ENCODE measurements at regions not wholly inside any gene's neighbourhood (a gene's known extent, or its start where the extent isn't known, plus 50 kb on each side); places are given as distances from the start of the nearest gene placed in this dataset.

GRCh38 chr5:4804691-4805360 is 335.3 kb upstream of the ADAMTS16 start:
- Histone ChIP-seq H4K20me1 (ENCODE audit: control insufficient read depth, insufficient read depth, low read length, poor library complexity, severe bottlenecking) (no peaks in the 10 kb centered on the region), H3K9me3 (ENCODE audit: control extremely low read depth in 1 of 3, control insufficient read depth in 2 of 3, insufficient read depth in 1 of 3, low read length in 2 of 3) (peaks cover 0 to 3% (median 0%) of the 10 kb centered on the region in 3 donors), H3K9ac (ENCODE audit: low read length) (no peak overlapping the region), H3K4me3 (ENCODE audit: control extremely low read depth in 1 of 5, extremely low read depth in 1 of 5, insufficient read depth in 1 of 5, low read depth in 2 of 5, low read length in 4 of 5) (no peak overlapping the region), H3K27ac (ENCODE audit: low read length in 2 of 2) (no peak overlapping the region), H2AFZ (ENCODE audit: insufficient read depth, low read depth, low read length, poor library complexity, severe bottlenecking) (no peak overlapping the region), H3K4me1 (ENCODE audit: control insufficient read depth in 2 of 2, insufficient read depth in 2 of 2, low read length in 2 of 2) (no peaks in the 10 kb centered on the region), H3K4me2 (replicated peaks; ENCODE audit: low read depth, low read length, poor library complexity, severe bottlenecking) (no peak overlapping the region), H3K79me2 (ENCODE audit: control insufficient read depth, insufficient read depth, low read length) (no peaks in the 10 kb centered on the region), H3K36me3 (replicated peaks in 1 of 2; ENCODE audit: control extremely low read depth in 1 of 2, control insufficient read depth in 1 of 2, extremely low read depth in 1 of 2, insufficient read depth in 2 of 2, low read length in 1 of 2) (no peaks in the 10 kb centered on the region), H3K27me3 (replicated peaks in 1 of 4; ENCODE audit: control extremely low read depth in 1 of 4, control insufficient read depth in 3 of 4, insufficient read depth in 4 of 4, low read length in 3 of 4) (no peaks in the 10 kb centered on the region)
- POLR2A ChIA-PET = no interaction called here
- DNase-seq (no peak), ATAC-seq (ENCODE audit: low read depth) (no peak)
- CTCF ChIA-PET = interaction anchor here (1.2 kb wide), 1 partner anchor 8 kb away, joined by 3 read pairs; no protein-coding TSS in a partner anchor
- intact Hi-C loops (cut with micrococcal nuclease) = no loop called here
- no peak overlapping the region for H3K4me3 Mint-ChIP-seq
- WGBS (ENCODE audit: insufficient coverage) = 81% methylated on average over 6 of the region's 12 CpGs
- peaks cover 5% of the 10 kb centered on the region for H3K9me3 Mint-ChIP-seq (ENCODE audit: insufficient read depth)
- no peaks in the 10 kb centered on the region for H3K4me1 Mint-ChIP-seq
- H3K27ac Mint-ChIP-seq = no peak overlapping the region
- no peak for TF ChIP-seq EZH2 (IDR thresholded peaks at IDR 0.05; ENCODE audit: borderline replicate concordance, insufficient read depth, low read depth, low read length, poor library complexity, severe bottlenecking)
- no peak for TF ChIP-seq CTCF (IDR thresholded peaks at IDR 0.05)
- no peaks in the 10 kb centered on the region for H3K27me3 Mint-ChIP-seq

- intact Hi-C loops (cut with micrococcal nuclease) = no loop called here
- no peak for TF ChIP-seq CTCF (IDR thresholded peaks at IDR 0.05)
- no peak for TF ChIP-seq EZH2 (IDR thresholded peaks at IDR 0.05; ENCODE audit: borderline replicate concordance, insufficient read depth, low read depth, low read length, poor library complexity, severe bottlenecking)
- no peak overlapping the region for H3K4me2 ChIP-seq (replicated peaks; ENCODE audit: low read depth, low read length, poor library complexity, severe bottlenecking)
- no peaks in the 10 kb centered on the region for H3K79me2 ChIP-seq (ENCODE audit: control insufficient read depth, insufficient read depth, low read length)
- H3K9me3 ChIP-seq (ENCODE audit: control extremely low read depth in 1 of 3, control insufficient read depth in 2 of 3, insufficient read depth in 1 of 3, low read length in 2 of 3) = peaks cover 0 to 9% (median 4%) of the 10 kb centered on the region in 3 donors
- no peak overlapping the region for H3K27ac ChIP-seq (ENCODE audit: low read length in 2 of 2)
- POLR2A ChIA-PET = no interaction called here
- no peak for DNase-seq
- H3K9me3 Mint-ChIP-seq (ENCODE audit: insufficient read depth) = peaks cover 9% of the 10 kb centered on the region
- H3K4me3 ChIP-seq (ENCODE audit: control extremely low read depth in 1 of 5, extremely low read depth in 1 of 5, insufficient read depth in 1 of 5, low read depth in 2 of 5, low read length in 4 of 5) = no peak overlapping the region
- H3K4me3 Mint-ChIP-seq = no peak overlapping the region
- H3K4me1 ChIP-seq (ENCODE audit: control insufficient read depth in 2 of 2, insufficient read depth in 2 of 2, low read length in 2 of 2) = no peaks in the 10 kb centered on the region
- no peaks in the 10 kb centered on the region for H3K36me3 ChIP-seq (replicated peaks in 1 of 2; ENCODE audit: control extremely low read depth in 1 of 2, control insufficient read depth in 1 of 2, extremely low read depth in 1 of 2, insufficient read depth in 2 of 2, low read length in 1 of 2)
- H3K27me3 ChIP-seq (replicated peaks in 1 of 4; ENCODE audit: control extremely low read depth in 1 of 4, control insufficient read depth in 3 of 4, insufficient read depth in 4 of 4, low read length in 3 of 4) = no peaks in the 10 kb centered on the region
- WGBS (ENCODE audit: insufficient coverage) = no CpG with 5 or more reads among the region's 3 CpGs
- ATAC-seq (ENCODE audit: low read depth) = no peak
- no peaks in the 10 kb centered on the region for H3K27me3 Mint-ChIP-seq
- H3K4me1 Mint-ChIP-seq = no peaks in the 10 kb centered on the region
- no peak overlapping the region for H3K9ac ChIP-seq (ENCODE audit: low read length)
- H2AFZ ChIP-seq (ENCODE audit: insufficient read depth, low read depth, low read length, poor library complexity, severe bottlenecking) = no peak overlapping the region
- H3K27ac Mint-ChIP-seq = no peak overlapping the region
- H4K20me1 ChIP-seq (ENCODE audit: control insufficient read depth, insufficient read depth, low read length, poor library complexity, severe bottlenecking) = no peaks in the 10 kb centered on the region
- CTCF ChIA-PET = no interaction called here
These were observed 325.1 kb upstream of the ADAMTS16 start for GRCh38 chr5:4815002-4815401.
